ENCODE measurements at regions not wholly inside any gene's neighbourhood (a gene's known extent, or its start where the extent isn't known, plus 50 kb on each side); places are given as distances from the start of the nearest gene placed in this dataset.

GRCh38 chr5:166433679-166434078 lies 1857.8 kb upstream of the WWC1 start:
- no peak overlapping the region for H3K4me3 ChIP-seq (replicated peaks; ENCODE audit: low read depth, low read length)
- H3K27me3 ChIP-seq (replicated peaks; ENCODE audit: control insufficient read depth, insufficient read depth, low read length): no peaks in the 10 kb centered on the region
- DNase-seq (ENCODE audit: extremely low read depth, insufficient read length): no peak
- TF ChIP-seq CTCF (IDR thresholded peaks at IDR 0.05; ENCODE audit: insufficient read depth, low read length, poor library complexity, severe bottlenecking): no peak
- no peaks in the 10 kb centered on the region for H3K36me3 ChIP-seq (ENCODE audit: control insufficient read depth, insufficient read depth, low read length)

- H3K36me3 ChIP-seq (ENCODE audit: control insufficient read depth, insufficient read depth, low read length): no peaks in the 10 kb centered on the region
- no peak overlapping the region for H3K4me3 ChIP-seq (replicated peaks; ENCODE audit: low read depth, low read length)
- DNase-seq (ENCODE audit: extremely low read depth, insufficient read length): no peak
- no peak for TF ChIP-seq CTCF (IDR thresholded peaks at IDR 0.05; ENCODE audit: insufficient read depth, low read length, poor library complexity, severe bottlenecking)
- no peaks in the 10 kb centered on the region for H3K27me3 ChIP-seq (replicated peaks; ENCODE audit: control insufficient read depth, insufficient read depth, low read length)
Measured at GRCh38 chr5:166436872-166437271, 1854.6 kb upstream of the WWC1 start.

GRCh38 chr5:166486348-166486747 lies 1805.1 kb upstream of the WWC1 start:
- no peak overlapping the region for H3K4me3 ChIP-seq (replicated peaks; ENCODE audit: low read depth, low read length)
- no peak for DNase-seq (ENCODE audit: extremely low read depth, insufficient read length)
- no peak for TF ChIP-seq CTCF (IDR thresholded peaks at IDR 0.05; ENCODE audit: insufficient read depth, low read length, poor library complexity, severe bottlenecking)

GRCh38 chr5:166488560-166488959 lies 1802.9 kb upstream of the WWC1 start:
- H3K27me3 ChIP-seq (replicated peaks; ENCODE audit: control insufficient read depth, insufficient read depth, low read length): no peaks in the 10 kb centered on the region
- H3K36me3 ChIP-seq (ENCODE audit: control insufficient read depth, insufficient read depth, low read length): no peaks in the 10 kb centered on the region
- DNase-seq (ENCODE audit: extremely low read depth, insufficient read length): no peak
- TF ChIP-seq CTCF (IDR thresholded peaks at IDR 0.05; ENCODE audit: insufficient read depth, low read length, poor library complexity, severe bottlenecking): no peak
- H3K4me3 ChIP-seq (replicated peaks; ENCODE audit: low read depth, low read length): no peak overlapping the region

More at GRCh38 chr5:166486348-166486747, 1805.1 kb upstream of the WWC1 start:
- H3K36me3 ChIP-seq (ENCODE audit: control insufficient read depth, insufficient read depth, low read length): no peaks in the 10 kb centered on the region
- H3K27me3 ChIP-seq (replicated peaks; ENCODE audit: control insufficient read depth, insufficient read depth, low read length): no peaks in the 10 kb centered on the region

- TF ChIP-seq CTCF (IDR thresholded peaks at IDR 0.05; ENCODE audit: insufficient read depth, low read length, poor library complexity, severe bottlenecking): no peak
- DNase-seq (ENCODE audit: extremely low read depth, insufficient read length): no peak
- no peaks in the 10 kb centered on the region for H3K27me3 ChIP-seq (replicated peaks; ENCODE audit: control insufficient read depth, insufficient read depth, low read length)
- no peak overlapping the region for H3K4me3 ChIP-seq (replicated peaks; ENCODE audit: low read depth, low read length)
- no peaks in the 10 kb centered on the region for H3K36me3 ChIP-seq (ENCODE audit: control insufficient read depth, insufficient read depth, low read length)
Measured at GRCh38 chr5:166493040-166493439, 1798.4 kb upstream of the WWC1 start.

- H3K27me3 ChIP-seq (replicated peaks; ENCODE audit: control insufficient read depth, insufficient read depth, low read length): no peaks in the 10 kb centered on the region
- no peak overlapping the region for H3K4me3 ChIP-seq (replicated peaks; ENCODE audit: low read depth, low read length)
- no peak for DNase-seq (ENCODE audit: extremely low read depth, insufficient read length)
- no peaks in the 10 kb centered on the region for H3K36me3 ChIP-seq (ENCODE audit: control insufficient read depth, insufficient read depth, low read length)
- no peak for TF ChIP-seq CTCF (IDR thresholded peaks at IDR 0.05; ENCODE audit: insufficient read depth, low read length, poor library complexity, severe bottlenecking)
Measured at GRCh38 chr5:166493612-166494011, 1797.8 kb upstream of the WWC1 start.
